Upper lobe of left lung (tissue), 6 donors: ENCODE measurements at regions not wholly inside any gene's neighbourhood (a gene's known extent, or its start where the extent isn't known, plus 50 kb on each side); places are given as distances from the start of the nearest gene placed in this dataset.

Experiments
- ATAC-seq, 2 donors: fragments of 200-7000 bp; cut with Tn5 transposase; one replicate each; pipeline ENCODE4 v1.9.1; 2022; ENCODE audit warnings: mild to moderate bottlenecking in 2 of 2, moderate library complexity in 2 of 2; ENCODE audit not compliant: low FRiP score in 2 of 2
- DNase-seq, 2 donors: peaks; one replicate each; pipeline ENCODE4 v3.0.0-alpha.2; 2019 to 2020
- H3K27ac ChIP-seq, 4 donors: fragments of 200-600 bp; sonication (generic); one replicate each; pipeline ENCODE4 v1.5.1; 2016 to 2019
- H3K27me3 ChIP-seq, 4 donors: fragments of 200-600 bp; sonication (generic); one replicate each; pipeline ENCODE4 v1.5.1; 2017 to 2019
- H3K36me3 ChIP-seq, 4 donors: fragments of 200-600 bp; sonication (generic); one replicate each; pipeline ENCODE4 v1.5.1; 2016 to 2019
- H3K4me1 ChIP-seq, 4 donors: fragments of 200-600 bp; sonication (generic); one replicate each; pipeline ENCODE4 v1.5.1; 2018 to 2019
- H3K4me3 ChIP-seq, 4 donors: fragments of 200-600 bp; sonication (generic); one replicate each; pipeline ENCODE4 v1.5.1; 2017 to 2019; ENCODE audit warnings: mild to moderate bottlenecking in 2 of 4, moderate library complexity in 1 of 4
- H3K9me3 ChIP-seq, 4 donors: fragments of 200-600 bp; sonication (generic); one replicate each; pipeline ENCODE4 v1.5.1; 2018 to 2019
- CTCF ChIP-seq, 6 experiments: fragments of 450-650 bp in 4 of 6; fragments of 200-600 bp in 2 of 6; sonication (generic) in 2 of 6; IDR thresholded peaks; one replicate each; pipeline ENCODE4 v1.5.1; 2016 to 2019; ENCODE audit warnings: antibody characterized with exemption in 6 of 6
- EP300 ChIP-seq, 4 donors: sonication (generic); formaldehyde crosslinking; IDR thresholded peaks; one replicate each; pipeline ENCODE4 v1.5.1; 2017; ENCODE audit warnings: antibody characterized with exemption in 4 of 4, control low read depth in 2 of 4
- POLR2A ChIP-seq, 4 donors: fragments of 450-650 bp; IDR thresholded peaks; one replicate each; pipeline ENCODE4 v1.5.1; 2016 to 2017; ENCODE audit warnings: antibody characterized with exemption in 4 of 4, mild to moderate bottlenecking in 2 of 4
- POLR2AphosphoS5 ChIP-seq, 2 donors: sonication (generic); formaldehyde crosslinking; IDR thresholded peaks; one replicate each; pipeline ENCODE4 v1.5.1; 2017; ENCODE audit warnings: antibody characterized with exemption in 2 of 2
- WGBS, 2 donors: methylation state at CpG; one replicate each; pipeline ENCODE4 v1.1.5; 2017 to 2018; 5-methylcytosine and 5-hydroxymethylcytosine counted together
- donor health status: DM: no; HTN: no; CAD: no; lungs with moderate emphysema.
- donor health status: DM: no; HTN: yes; CAD: no; lungs with severe emphysema.

DNA sequence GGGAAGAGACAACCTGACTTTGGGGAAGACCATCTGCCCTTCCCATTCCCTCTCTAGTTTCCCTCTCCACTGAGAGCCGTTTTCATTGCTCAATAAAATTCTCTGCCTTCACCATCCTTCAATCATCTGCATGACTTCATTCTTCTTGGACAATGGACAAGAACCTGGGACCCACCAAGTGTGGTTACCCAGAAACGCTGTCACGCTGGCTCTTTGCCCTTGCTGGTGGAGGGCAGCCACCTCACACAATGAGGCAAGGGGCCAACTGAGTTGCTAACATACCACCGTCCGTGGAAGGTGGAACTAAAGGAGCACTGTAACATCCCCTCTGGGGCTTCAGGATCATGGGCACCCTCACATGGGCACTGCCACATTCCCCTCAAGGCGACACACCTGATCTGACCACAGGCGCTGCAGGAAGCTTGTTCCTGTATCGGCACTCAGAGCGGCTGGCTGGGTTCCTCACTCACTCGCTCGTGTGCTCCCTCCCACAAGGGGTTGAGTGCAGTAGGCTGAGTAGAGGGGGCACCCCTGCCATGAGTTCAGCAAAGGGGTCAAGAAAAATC is 652.4 kb downstream of the PLPP3 start:
- H3K4me1 ChIP-seq: no peaks in the 10 kb centered on the region
- no peaks in the 10 kb centered on the region for H3K36me3 ChIP-seq
- TF ChIP-seq EP300 (IDR thresholded peaks at IDR 0.05) (no peak), POLR2A (IDR thresholded peaks at IDR 0.05) (no peak), CTCF (IDR thresholded peaks at IDR 0.05) (no peak), POLR2AphosphoS5 (IDR thresholded peaks at IDR 0.05) (no peak)
- no peaks in the 10 kb centered on the region for H3K27me3 ChIP-seq
- 74 to 84% methylated on average over 5 to 11 of the region's 11 CpGs for WGBS, 2 donors
- H3K9me3 ChIP-seq: no peaks in the 10 kb centered on the region
- ATAC-seq: no peak
- H3K4me3 ChIP-seq: no peak overlapping the region
- H3K27ac ChIP-seq: no peak overlapping the region
- DNase-seq: peak in 1 of 2 donors; percentile 3

DNA sequence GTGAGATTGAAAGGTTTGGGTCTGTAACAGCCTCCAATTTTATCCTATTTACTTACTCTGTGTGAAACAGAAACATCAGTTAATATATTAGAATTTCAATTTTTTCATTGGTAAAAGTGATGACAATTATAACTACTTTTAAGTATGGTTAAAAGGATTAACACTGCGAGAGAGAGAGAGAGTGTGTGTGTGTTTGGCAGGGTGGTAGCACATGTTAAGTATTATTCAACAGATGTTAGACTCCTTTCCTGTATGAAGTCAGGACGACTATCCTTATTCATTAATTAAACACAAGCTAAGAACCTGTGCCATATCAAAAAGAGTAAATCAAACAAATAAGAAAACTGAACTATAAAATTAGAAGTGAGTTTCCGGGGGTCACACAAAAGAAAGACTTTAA is 662.5 kb downstream of the PLPP3 start:
- ATAC-seq (no peak), DNase-seq (no peak)
- H3K4me3 ChIP-seq: no peak overlapping the region
- 51 to 71% methylated on average over 3 of the region's 3 CpGs for WGBS, 2 donors
- no peak overlapping the region for H3K27ac ChIP-seq
- no peaks in the 10 kb centered on the region for H3K27me3 ChIP-seq
- no peaks in the 10 kb centered on the region for H3K36me3 ChIP-seq
- no peak for TF ChIP-seq EP300 (IDR thresholded peaks at IDR 0.05)
- no peak for TF ChIP-seq POLR2AphosphoS5 (IDR thresholded peaks at IDR 0.05)
- TF ChIP-seq POLR2A (IDR thresholded peaks at IDR 0.05): no peak
- no peak for TF ChIP-seq CTCF (IDR thresholded peaks at IDR 0.05)
- H3K4me1 ChIP-seq: no peaks in the 10 kb centered on the region
- H3K9me3 ChIP-seq: no peaks in the 10 kb centered on the region

- Histone ChIP-seq H3K4me1 (no peaks in the 10 kb centered on the region), H3K9me3 (no peaks in the 10 kb centered on the region), H3K4me3 (no peak overlapping the region), H3K27ac (no peak overlapping the region), H3K27me3 (no peaks in the 10 kb centered on the region), H3K36me3 (no peaks in the 10 kb centered on the region)
- 28 to 49% methylated on average over 2 of the region's 2 CpGs for WGBS, 2 donors
- no peak for DNase-seq
- ATAC-seq: peak in 1 of 2 donors; percentile 80
- no peak for TF ChIP-seq CTCF (IDR thresholded peaks at IDR 0.05)
- no peak for TF ChIP-seq POLR2AphosphoS5 (IDR thresholded peaks at IDR 0.05)
- no peak for TF ChIP-seq POLR2A (IDR thresholded peaks at IDR 0.05)
- no peak for TF ChIP-seq EP300 (IDR thresholded peaks at IDR 0.05)
Measured at GRCh38 chr1:55916481-55916880, 662.9 kb downstream of the PLPP3 start.

DNA sequence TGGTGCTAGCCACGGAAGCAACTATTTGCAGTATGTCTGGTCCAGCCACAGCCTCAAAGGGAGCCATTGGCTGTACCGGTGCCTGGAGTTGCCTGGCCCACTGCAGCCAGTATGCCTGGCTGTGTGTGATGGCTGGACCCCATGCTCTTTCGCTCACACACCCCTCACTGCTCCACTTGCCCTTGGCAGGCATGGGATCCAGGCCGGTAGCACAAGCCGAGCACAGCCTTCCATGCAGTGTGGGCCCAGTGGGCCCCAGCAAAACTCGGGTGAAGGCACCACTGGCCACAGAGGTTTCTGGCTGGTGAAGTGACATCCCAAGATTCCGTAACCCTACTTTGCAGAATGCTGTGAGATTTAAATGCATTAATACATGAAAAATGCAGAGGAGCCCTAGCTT is 665.8 kb downstream of the PLPP3 start:
- 95 to 100% methylated on average over 3 to 7 of the region's 7 CpGs for WGBS, 2 donors
- TF ChIP-seq EP300 (IDR thresholded peaks at IDR 0.05): no peak
- TF ChIP-seq CTCF (IDR thresholded peaks at IDR 0.05): no peak
- TF ChIP-seq POLR2AphosphoS5 (IDR thresholded peaks at IDR 0.05): no peak
- no peak for TF ChIP-seq POLR2A (IDR thresholded peaks at IDR 0.05)
- Histone ChIP-seq H3K4me3 (no peak overlapping the region), H3K27ac (no peak overlapping the region), H3K27me3 (no peaks in the 10 kb centered on the region), H3K9me3 (no peaks in the 10 kb centered on the region), H3K36me3 (no peaks in the 10 kb centered on the region), H3K4me1 (no peaks in the 10 kb centered on the region)
- DNase-seq: peak in 1 of 2 donors; percentile 22
- ATAC-seq: peak in 1 of 2 donors; percentile 11

DNA sequence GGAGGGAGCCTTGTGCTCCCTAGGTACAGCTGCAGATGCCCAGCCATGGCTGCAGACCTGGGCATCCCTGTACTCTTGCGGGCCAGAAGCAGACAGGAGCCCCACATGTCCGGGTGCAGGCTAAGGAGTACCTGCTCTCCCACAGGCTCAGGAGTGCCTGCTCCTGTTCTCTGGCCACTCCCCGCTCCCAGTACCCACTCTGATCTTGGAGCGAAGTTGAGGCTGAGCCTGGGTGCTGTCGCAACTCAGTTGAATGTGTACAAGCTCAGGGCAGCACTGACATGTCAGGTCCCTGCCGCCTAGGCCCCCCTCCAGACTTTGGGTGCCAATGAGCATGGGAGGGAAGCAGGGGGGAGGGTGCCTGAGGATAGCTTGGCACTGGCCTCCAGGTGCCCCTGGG is 666.9 kb downstream of the PLPP3 start:
- TF ChIP-seq POLR2A (IDR thresholded peaks at IDR 0.05) (no peak), POLR2AphosphoS5 (IDR thresholded peaks at IDR 0.05) (no peak), EP300 (IDR thresholded peaks at IDR 0.05) (no peak), CTCF (IDR thresholded peaks at IDR 0.05) (no peak)
- no peaks in the 10 kb centered on the region for H3K9me3 ChIP-seq
- no peaks in the 10 kb centered on the region for H3K36me3 ChIP-seq
- 95 to 100% methylated on average over 2 to 6 of the region's 6 CpGs for WGBS, 2 donors
- H3K4me3 ChIP-seq: no peak overlapping the region
- no peak overlapping the region for H3K27ac ChIP-seq
- ATAC-seq (no peak), DNase-seq (peak in 1 of 2 donors; percentile 12)
- H3K4me1 ChIP-seq: no peaks in the 10 kb centered on the region
- no peaks in the 10 kb centered on the region for H3K27me3 ChIP-seq
